Urinary bladder (tissue), 4 donors: ENCODE measurements at regions not wholly inside any gene's neighbourhood (a gene's known extent, or its start where the extent isn't known, plus 50 kb on each side); places are given as distances from the start of the nearest gene placed in this dataset. TPM values are rescaled to one million over a fixed set of nuclear protein-coding genes. Genes with fewer than 3 reads are reported as not detected.
"Not testable (repeated sequence)": the region's sequence is repeated elsewhere in the genome, so short reads cannot be mapped to it uniquely, and the experiment has no call there.

Experiments used
- DNase-seq: peaks from one replicate; pipeline ENCODE4 v3.0.0-alpha.2; 2015; ENCODE audit errors: extremely low spot score
- H3K27ac ChIP-seq: one replicate; pipeline ENCODE4 v1.5.1; 2013; ENCODE audit warnings: low read depth, mild to moderate bottlenecking, moderate library complexity
- H3K36me3 ChIP-seq: one replicate; pipeline ENCODE4 v1.6.1; 2013; ENCODE audit warnings: mild to moderate bottlenecking, moderate library complexity; ENCODE audit not compliant: insufficient read depth
- H3K4me1 ChIP-seq: one replicate; pipeline ENCODE4 v1.6.1; 2013; ENCODE audit warnings: mild to moderate bottlenecking, moderate library complexity; ENCODE audit not compliant: insufficient read depth
- H3K4me3 ChIP-seq: one replicate; pipeline ENCODE4 v1.5.1; 2013; ENCODE audit warnings: low read depth, low read length
- WGBS: extraction: QIAGEN DNeasy Blood & Tissue Kit; methylation state at CpG from one replicate; pipeline ENCODE4 v1.1.7; 2013; 5-methylcytosine and 5-hydroxymethylcytosine counted together
- small RNA-seq: library from RNA; depleted of rRNA; stranded (forward); fragments of <200 nt; gene quantifications from one replicate; pipeline ENCODE3, GENCODE V24; 2014
- donor health status: healthy with polysubstance abuse.
- donor health status: healthy.

DNA sequence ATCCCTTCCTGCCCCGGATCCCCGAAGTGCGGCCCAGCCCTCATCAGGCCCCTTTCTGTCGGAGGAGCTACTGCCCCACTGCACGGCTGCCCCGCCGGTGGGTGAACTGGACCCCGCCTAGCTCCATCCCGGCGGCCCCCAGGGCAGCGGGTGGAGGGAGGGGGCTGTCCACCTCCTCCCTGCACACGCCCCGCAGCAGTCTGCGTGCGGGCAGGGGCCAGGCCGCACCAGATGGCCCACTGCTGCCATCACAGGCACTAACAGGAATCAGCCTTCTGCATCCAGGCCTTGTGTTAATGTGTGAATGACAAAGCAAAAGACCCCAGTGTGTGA, 54.9 kb upstream of the UNC93A start:
- no peaks in the 10 kb centered on the region for H3K36me3 ChIP-seq
- no peak overlapping the region for H3K4me3 ChIP-seq
- H3K4me1 ChIP-seq: no peaks in the 10 kb centered on the region
- 88% methylated on average over 16 of the region's 16 CpGs for WGBS
- no peak for DNase-seq
- no peak overlapping the region for H3K27ac ChIP-seq

DNA sequence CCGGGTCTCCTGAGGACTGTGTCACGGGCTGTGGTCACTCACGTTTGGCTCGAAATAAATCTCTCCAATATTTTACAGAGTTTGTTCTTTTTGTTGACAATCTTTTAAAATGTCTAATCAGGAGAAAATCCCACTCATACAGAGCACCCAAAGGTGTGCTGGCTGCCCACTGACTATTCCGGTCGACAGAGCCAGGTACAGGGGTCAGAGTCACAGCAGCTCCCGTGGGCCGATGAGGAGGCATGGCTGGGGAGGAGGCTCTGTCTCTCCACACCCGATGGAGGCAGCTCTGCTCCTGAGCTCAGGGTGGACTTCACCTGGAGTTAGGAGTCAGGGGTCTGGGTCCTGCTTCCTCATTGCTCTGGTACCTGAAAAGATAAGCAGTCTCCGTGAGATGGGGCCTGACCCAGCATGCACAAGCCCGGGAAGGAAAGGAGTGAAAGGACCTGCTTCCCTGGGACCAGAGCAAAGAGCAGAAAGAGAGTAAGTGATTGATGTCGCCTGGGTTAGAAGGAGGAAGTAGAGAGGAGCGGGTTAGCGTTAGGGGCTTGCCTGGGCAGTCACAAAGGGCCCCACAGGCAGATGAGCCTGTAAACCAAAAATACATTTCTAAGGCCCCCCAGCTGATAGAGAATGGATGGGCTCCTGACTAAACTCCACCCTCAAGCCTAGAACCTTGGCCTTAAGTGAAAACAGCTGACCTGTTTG, 53.5 kb upstream of the UNC93A start:
- Histone ChIP-seq H3K4me1 (no peaks in the 10 kb centered on the region), H3K4me3 (no peak overlapping the region), H3K27ac (no peak overlapping the region), H3K36me3 (no peaks in the 10 kb centered on the region)
- DNase-seq: no peak
- WGBS: 85% methylated on average over 14 of the region's 14 CpGs

DNA sequence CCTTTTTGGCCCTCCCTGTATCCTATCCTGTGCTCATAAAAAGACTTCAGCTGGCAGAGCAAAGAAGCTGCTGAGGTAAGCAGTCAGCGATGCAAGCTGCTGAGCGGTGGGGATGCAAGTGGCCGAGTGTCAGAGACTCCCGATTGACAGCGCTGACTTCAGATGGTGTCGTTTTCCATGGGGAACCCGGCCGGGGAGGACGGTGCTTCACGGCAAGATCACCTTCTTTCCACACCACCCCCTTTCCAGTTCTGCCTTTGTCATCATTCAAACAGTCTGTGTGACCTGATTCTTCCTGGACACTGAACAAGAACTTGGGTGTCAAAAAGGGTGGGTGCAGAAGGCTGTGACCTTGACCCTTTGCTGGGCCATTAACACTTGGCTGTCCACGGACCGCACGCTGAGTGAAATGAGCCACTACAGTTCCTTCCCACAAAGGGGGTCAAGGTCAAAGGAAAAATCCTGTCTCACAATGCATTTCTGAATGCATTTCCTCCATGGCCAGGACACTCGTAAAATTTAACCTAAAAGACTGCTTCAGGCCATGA, 52.9 kb upstream of the UNC93A start:
- Histone ChIP-seq H3K4me3 (no peak overlapping the region), H3K4me1 (no peaks in the 10 kb centered on the region), H3K36me3 (no peaks in the 10 kb centered on the region), H3K27ac (no peak overlapping the region)
- WGBS: 45% methylated on average over 14 of the region's 14 CpGs
- DNase-seq: no peak

DNA sequence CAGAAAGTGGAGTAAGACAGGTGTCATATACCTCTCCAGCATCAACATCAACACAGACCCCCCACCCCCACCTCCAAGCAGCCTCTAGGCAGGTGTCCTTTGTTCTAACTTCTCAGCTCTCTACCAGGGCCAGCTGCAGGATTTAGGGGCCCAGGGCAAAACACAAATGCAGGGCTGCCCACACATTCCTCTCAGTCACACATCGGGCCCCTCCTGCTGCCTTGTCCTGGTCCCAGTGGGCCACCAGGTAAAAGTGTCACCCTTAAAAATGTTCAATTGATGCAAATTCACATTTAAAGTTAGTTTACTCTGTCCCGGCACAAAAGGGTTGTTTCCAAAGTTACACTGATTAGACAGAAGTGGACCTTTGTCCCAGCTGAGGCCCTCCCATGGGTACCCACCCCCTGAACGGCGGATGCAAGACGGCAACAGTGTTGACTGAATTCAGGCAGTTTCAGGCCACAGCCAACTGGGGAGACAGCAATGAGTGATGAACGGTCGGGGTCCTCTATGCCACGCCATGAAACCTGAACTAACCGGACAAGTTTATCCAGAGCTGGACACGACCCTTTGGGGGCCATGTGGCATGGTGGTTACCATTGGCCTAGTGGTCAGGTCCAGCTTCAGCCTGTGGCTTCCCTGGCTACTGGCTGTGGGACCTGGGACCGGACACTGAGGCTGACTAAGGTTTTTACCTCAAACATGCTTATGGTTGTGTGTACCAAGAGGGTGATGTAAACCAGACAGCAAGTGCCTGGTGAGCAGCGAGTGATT, 52.2 kb upstream of the UNC93A start:
- Histone ChIP-seq H3K4me3 (no peak overlapping the region), H3K27ac (no peak overlapping the region), H3K36me3 (no peaks in the 10 kb centered on the region), H3K4me1 (no peaks in the 10 kb centered on the region)
- DNase-seq: no peak
- WGBS: 90% methylated on average over 12 of the region's 12 CpGs

DNA sequence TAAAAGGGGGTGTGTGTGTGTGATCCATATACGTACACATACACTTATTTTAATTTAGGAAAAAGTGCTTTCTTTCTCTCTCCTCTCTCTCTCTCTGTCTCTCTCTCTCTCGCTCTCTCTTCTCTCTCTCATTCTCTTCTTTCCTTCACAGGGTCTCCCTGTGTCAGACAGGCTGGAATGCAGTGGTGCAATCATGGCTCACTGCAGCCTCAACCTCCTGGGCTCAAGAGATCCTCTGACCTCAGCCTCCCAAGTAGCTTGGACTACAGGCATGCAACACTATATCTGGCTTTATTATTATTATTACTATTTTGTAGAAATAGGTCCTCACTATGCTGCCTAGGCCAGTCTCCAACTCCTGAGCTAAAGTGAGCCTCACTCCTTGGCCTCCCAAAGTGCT, 51.6 kb upstream of the UNC93A start:
- DNase-seq, H3K36me3 ChIP-seq, H3K4me1 ChIP-seq, H3K27ac ChIP-seq, H3K4me3 ChIP-seq: not testable (repeated sequence)
- 86% methylated on average over 2 of the region's 2 CpGs for WGBS

DNA sequence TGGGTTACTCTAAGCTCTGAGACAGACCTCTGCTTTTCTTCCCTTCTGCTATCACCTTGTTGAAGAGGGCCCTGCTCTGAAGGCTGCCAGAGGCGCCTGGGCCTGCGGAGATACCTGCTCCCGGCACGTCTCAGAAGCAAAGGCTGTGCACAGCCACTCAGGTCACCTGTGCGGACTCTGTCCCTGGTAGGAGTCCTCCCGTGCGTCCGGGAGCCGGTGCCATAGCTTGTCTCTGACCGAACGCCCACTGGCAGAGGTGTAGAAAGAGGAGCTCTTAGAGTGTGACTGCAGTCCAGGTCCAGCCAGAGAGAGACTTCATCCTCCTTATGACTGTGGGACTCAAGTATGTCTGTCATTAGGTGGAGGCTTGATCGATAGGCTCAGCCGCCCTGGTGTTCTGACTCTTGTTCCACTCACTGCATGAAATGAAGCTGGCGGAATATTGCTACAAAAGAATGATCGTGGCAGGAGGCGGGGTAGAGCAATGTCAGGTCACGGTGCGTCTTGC, 51.0 kb upstream of the UNC93A start:
- no peaks in the 10 kb centered on the region for H3K36me3 ChIP-seq
- no peaks in the 10 kb centered on the region for H3K4me1 ChIP-seq
- WGBS: 93% methylated on average over 18 of the region's 18 CpGs
- no peak overlapping the region for H3K4me3 ChIP-seq
- no peak overlapping the region for H3K27ac ChIP-seq
- no peak for DNase-seq

Small RNA genes in the stretch of these regions (small RNA-seq; reads per million reads assigned to genes)
- not detected for gene AL353747.1
